ENCODE measurements at regions not wholly inside any gene's neighbourhood (a gene's known extent, or its start where the extent isn't known, plus 50 kb on each side); places are given as distances from the start of the nearest gene placed in this dataset.

DNA sequence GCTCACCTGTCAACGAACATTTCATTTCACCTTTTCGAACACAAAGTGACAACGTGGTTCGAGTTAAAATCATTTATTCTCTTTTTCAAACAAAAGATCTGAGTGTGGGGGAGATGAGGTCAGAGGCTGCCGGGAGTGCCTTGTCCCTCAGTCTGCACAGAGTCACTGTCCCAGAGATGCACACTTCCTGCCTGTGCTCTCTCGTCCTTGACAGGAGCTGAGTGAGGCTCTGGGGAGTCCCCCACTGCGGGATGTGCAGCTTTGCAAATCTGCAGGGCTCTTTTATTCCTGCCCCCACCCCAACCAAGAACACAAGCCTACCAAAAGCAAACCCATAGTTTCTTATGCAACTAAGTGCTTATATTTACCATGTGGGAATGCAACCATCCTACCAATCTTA is 497.8 kb downstream of the EIPR1 start (continued):
- TF ChIP-seq, protein P1, sequence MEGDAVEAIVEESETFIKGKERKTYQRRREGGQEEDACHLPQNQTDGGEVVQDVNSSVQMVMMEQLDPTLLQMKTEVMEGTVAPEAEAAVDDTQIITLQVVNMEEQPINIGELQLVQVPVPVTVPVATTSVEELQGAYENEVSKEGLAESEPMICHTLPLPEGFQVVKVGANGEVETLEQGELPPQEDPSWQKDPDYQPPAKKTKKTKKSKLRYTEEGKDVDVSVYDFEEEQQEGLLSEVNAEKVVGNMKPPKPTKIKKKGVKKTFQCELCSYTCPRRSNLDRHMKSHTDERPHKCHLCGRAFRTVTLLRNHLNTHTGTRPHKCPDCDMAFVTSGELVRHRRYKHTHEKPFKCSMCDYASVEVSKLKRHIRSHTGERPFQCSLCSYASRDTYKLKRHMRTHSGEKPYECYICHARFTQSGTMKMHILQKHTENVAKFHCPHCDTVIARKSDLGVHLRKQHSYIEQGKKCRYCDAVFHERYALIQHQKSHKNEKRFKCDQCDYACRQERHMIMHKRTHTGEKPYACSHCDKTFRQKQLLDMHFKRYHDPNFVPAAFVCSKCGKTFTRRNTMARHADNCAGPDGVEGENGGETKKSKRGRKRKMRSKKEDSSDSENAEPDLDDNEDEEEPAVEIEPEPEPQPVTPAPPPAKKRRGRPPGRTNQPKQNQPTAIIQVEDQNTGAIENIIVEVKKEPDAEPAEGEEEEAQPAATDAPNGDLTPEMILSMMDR (IDR thresholded peaks at IDR 0.05; ENCODE audit: control extremely low read depth in 1 of 3, insufficient read depth in 1 of 3, low read depth in 1 of 3, low read length in 3 of 3) = no peak
- TF ChIP-seq CEBPB (IDR thresholded peaks at IDR 0.05; ENCODE audit: low read depth, low read length) (no peak), SIN3A (conservative IDR thresholded peaks at IDR 0.05 in 1 of 2, IDR thresholded peaks at IDR 0.05 in 1 of 2; ENCODE audit: low read depth in 1 of 2, low read length in 2 of 2) (no peak), KDM5A (IDR thresholded peaks at IDR 0.05; ENCODE audit: low read length) (no peak), CTBP2 (IDR thresholded peaks at IDR 0.05; ENCODE audit: borderline replicate concordance, insufficient read depth, insufficient read length, low read length) (no peak), SRF (IDR thresholded peaks at IDR 0.05; ENCODE audit: low read depth, low read length) (no peak), YY1 (IDR thresholded peaks at IDR 0.05; ENCODE audit: low read depth, low read length) (no peak)

Data from H1 (cell line).